Urinary bladder (tissue), 3 donors: ENCODE measurements at regions not wholly inside any gene's neighbourhood (a gene's known extent, or its start where the extent isn't known, plus 50 kb on each side); places are given as distances from the start of the nearest gene placed in this dataset.
A peak's percentile ranks its signal among the peaks of the same experiment; 100 is the strongest.
"Not testable (repeated sequence)": the region's sequence is repeated elsewhere in the genome, so short reads cannot be mapped to it uniquely, and the experiment has no call there.

Source experiments
- DNase-seq: peaks from one replicate; pipeline ENCODE4 v3.0.0-alpha.2; 2015; ENCODE audit errors: extremely low spot score
- H3K27ac ChIP-seq: one replicate; pipeline ENCODE4 v1.5.1; 2013; ENCODE audit warnings: low read depth, mild to moderate bottlenecking, moderate library complexity
- H3K36me3 ChIP-seq: one replicate; pipeline ENCODE4 v1.6.1; 2013; ENCODE audit warnings: mild to moderate bottlenecking, moderate library complexity; ENCODE audit not compliant: insufficient read depth
- H3K4me1 ChIP-seq: one replicate; pipeline ENCODE4 v1.6.1; 2013; ENCODE audit warnings: mild to moderate bottlenecking, moderate library complexity; ENCODE audit not compliant: insufficient read depth
- H3K4me3 ChIP-seq: one replicate; pipeline ENCODE4 v1.5.1; 2013; ENCODE audit warnings: low read depth, low read length
- WGBS: extraction: QIAGEN DNeasy Blood & Tissue Kit; methylation state at CpG from one replicate; pipeline ENCODE4 v1.1.7; 2013; 5-methylcytosine and 5-hydroxymethylcytosine counted together
- donor health status: healthy with polysubstance abuse.
- donor health status: healthy.

GRCh38 chr11:98729118-98729517 is 291.6 kb upstream of the CNTN5 start:
- no peaks in the 10 kb centered on the region for H3K36me3 ChIP-seq
- no peak overlapping the region for H3K27ac ChIP-seq
- H3K4me3 ChIP-seq, result no peak overlapping the region
- whole genome bisulfite sequencing, result 96% methylated on average over 6 of the region's 6 CpGs
- no peaks in the 10 kb centered on the region for H3K4me1 ChIP-seq
- no peak for DNase-seq

- H3K4me1 ChIP-seq, result no peaks in the 10 kb centered on the region
- 88% methylated on average over 1 of the region's 1 CpG for WGBS
- DNase-seq, result no peak
Measured at GRCh38 chr11:98732947-98733346, 287.8 kb upstream of the CNTN5 start.

GRCh38 chr11:98733378-98733777 is 287.4 kb upstream of the CNTN5 start:
- H3K4me1 ChIP-seq, H3K27ac ChIP-seq, H3K4me3 ChIP-seq, DNase-seq, H3K36me3 ChIP-seq: not testable (repeated sequence)
- 54% methylated on average over 5 of the region's 5 CpGs for WGBS

More at GRCh38 chr11:98732947-98733346, 287.8 kb upstream of the CNTN5 start:
- Histone ChIP-seq H3K27ac (no peak overlapping the region), H3K36me3 (no peaks in the 10 kb centered on the region), H3K4me3 (no peak overlapping the region)

GRCh38 chr11:98734686-98735085 is 286.1 kb upstream of the CNTN5 start:
- H3K27ac ChIP-seq, result no peak overlapping the region
- no peak overlapping the region for H3K4me3 ChIP-seq
- no peaks in the 10 kb centered on the region for H3K36me3 ChIP-seq
- no peak for DNase-seq
- H3K4me1 ChIP-seq, result no peaks in the 10 kb centered on the region

GRCh38 chr11:98736833-98737232 is 283.9 kb upstream of the CNTN5 start:
- H3K36me3 ChIP-seq, result no peaks in the 10 kb centered on the region
- no peak overlapping the region for H3K27ac ChIP-seq
- 74% methylated on average over 7 of the region's 7 CpGs for WGBS
- DNase-seq, result no peak
- H3K4me3 ChIP-seq, result no peak overlapping the region
- H3K4me1 ChIP-seq, result no peaks in the 10 kb centered on the region

- DNase-seq, result peak; percentile 29
- H3K4me3 ChIP-seq, result no peak overlapping the region
- no peaks in the 10 kb centered on the region for H3K36me3 ChIP-seq
- H3K4me1 ChIP-seq, result no peaks in the 10 kb centered on the region
- H3K27ac ChIP-seq, result no peak overlapping the region
Measured at GRCh38 chr11:98740321-98740720, 280.4 kb upstream of the CNTN5 start.

GRCh38 chr11:98763446-98763845 is 257.3 kb upstream of the CNTN5 start:
- H3K4me1 ChIP-seq, H3K27ac ChIP-seq, H3K4me3 ChIP-seq, DNase-seq, H3K36me3 ChIP-seq: not testable (repeated sequence)
- WGBS, result 97% methylated on average over 21 of the region's 21 CpGs

- Histone ChIP-seq H3K36me3 (no peaks in the 10 kb centered on the region), H3K4me3 (no peak overlapping the region), H3K27ac (no peak overlapping the region), H3K4me1 (no peaks in the 10 kb centered on the region)
- no peak for DNase-seq
- WGBS, result 88% methylated on average over 2 of the region's 2 CpGs
Measured at GRCh38 chr11:98766903-98767302, 253.8 kb upstream of the CNTN5 start.

- not testable (repeated sequence) for H3K4me3 ChIP-seq, DNase-seq, H3K36me3 ChIP-seq, H3K27ac ChIP-seq, H3K4me1 ChIP-seq
- 87% methylated on average over 26 of the region's 29 CpGs for WGBS
Measured at GRCh38 chr11:98770046-98770445, 250.7 kb upstream of the CNTN5 start.

GRCh38 chr11:98771791-98772190 is 249.0 kb upstream of the CNTN5 start:
- no peak for DNase-seq
- no peak overlapping the region for H3K27ac ChIP-seq
- no peaks in the 10 kb centered on the region for H3K4me1 ChIP-seq
- WGBS, result 77% methylated on average over 4 of the region's 4 CpGs
- H3K4me3 ChIP-seq, result no peak overlapping the region
- no peaks in the 10 kb centered on the region for H3K36me3 ChIP-seq

GRCh38 chr11:98772893-98773292 is 247.9 kb upstream of the CNTN5 start:
- no peak overlapping the region for H3K27ac ChIP-seq
- 68% methylated on average over 2 of the region's 2 CpGs for WGBS
- no peaks in the 10 kb centered on the region for H3K4me1 ChIP-seq
- DNase-seq, result no peak
- no peaks in the 10 kb centered on the region for H3K36me3 ChIP-seq
- no peak overlapping the region for H3K4me3 ChIP-seq

GRCh38 chr11:98793276-98793675 is 227.5 kb upstream of the CNTN5 start:
- WGBS, result 90% methylated on average over 2 of the region's 2 CpGs
- DNase-seq, result no peak
- no peak overlapping the region for H3K4me3 ChIP-seq

GRCh38 chr11:98798333-98798732 is 222.4 kb upstream of the CNTN5 start:
- H3K4me1 ChIP-seq, result no peaks in the 10 kb centered on the region
- no peaks in the 10 kb centered on the region for H3K36me3 ChIP-seq
- no peak for DNase-seq
- H3K27ac ChIP-seq, result no peak overlapping the region
- H3K4me3 ChIP-seq, result no peak overlapping the region

More at GRCh38 chr11:98793276-98793675, 227.5 kb upstream of the CNTN5 start:
- Histone ChIP-seq H3K36me3 (no peaks in the 10 kb centered on the region), H3K27ac (no peak overlapping the region), H3K4me1 (no peaks in the 10 kb centered on the region)

GRCh38 chr11:98800696-98801095 is 220.1 kb upstream of the CNTN5 start:
- no peaks in the 10 kb centered on the region for H3K36me3 ChIP-seq
- H3K4me1 ChIP-seq, result no peaks in the 10 kb centered on the region
- no peak for DNase-seq
- no peak overlapping the region for H3K27ac ChIP-seq
- H3K4me3 ChIP-seq, result no peak overlapping the region
- 84% methylated on average over 4 of the region's 4 CpGs for WGBS

GRCh38 chr11:98828986-98829708 is 191.6 kb upstream of the CNTN5 start:
- no peaks in the 10 kb centered on the region for H3K4me1 ChIP-seq
- 90% methylated on average over 1 of the region's 1 CpG for WGBS
- DNase-seq, result no peak
- H3K4me3 ChIP-seq, result no peak overlapping the region
- no peaks in the 10 kb centered on the region for H3K36me3 ChIP-seq
- no peak overlapping the region for H3K27ac ChIP-seq
